D721Med (cell line): ENCODE measurements at regions not wholly inside any gene's neighbourhood (a gene's known extent, or its start where the extent isn't known, plus 50 kb on each side); places are given as distances from the start of the nearest gene placed in this dataset.

Source experiments
- DNase-seq: peaks from one replicate; pipeline ENCODE4 v3.0.0; 2011; ENCODE audit warnings: low spot score; ENCODE audit not compliant: insufficient read length
- FAIRE-seq: peaks from 2 replicates; lab custom pipeline; 2011; peaks lifted over from hg19 to GRCh38; lab: Jason Lieb, UNC
- TF ChIP-seq, protein P1 (sequence below): IDR thresholded peaks from 2 replicates; pipeline ENCODE4 v1.5.1; 2012; ENCODE audit warnings: mild to moderate bottlenecking, control low read depth; ENCODE audit not compliant: insufficient read depth; ENCODE audit errors: missing control alignments

DNA sequence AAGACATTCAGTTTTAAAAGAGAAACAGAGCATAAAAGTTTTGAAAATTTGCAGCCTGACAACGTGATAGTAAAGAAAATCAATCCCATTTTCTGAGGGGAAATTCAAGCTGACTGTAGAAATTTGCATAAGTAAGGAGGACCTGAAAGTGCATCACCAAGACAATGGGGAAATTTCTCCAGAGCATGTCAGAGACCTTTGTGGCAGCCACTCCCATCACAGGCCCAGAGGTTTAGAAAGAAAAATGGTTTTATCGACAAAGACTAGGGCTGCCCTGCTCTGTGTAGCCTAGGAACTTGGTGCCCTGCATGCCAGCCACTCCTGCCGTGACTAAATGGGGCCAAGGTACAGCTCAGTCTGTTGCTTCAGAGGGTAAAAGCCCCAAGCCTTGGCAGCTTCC lies 1640.2 kb upstream of the PRMT6 start:
- no peak for FAIRE-seq
- DNase-seq: no peak
- TF ChIP-seq, protein P1, sequence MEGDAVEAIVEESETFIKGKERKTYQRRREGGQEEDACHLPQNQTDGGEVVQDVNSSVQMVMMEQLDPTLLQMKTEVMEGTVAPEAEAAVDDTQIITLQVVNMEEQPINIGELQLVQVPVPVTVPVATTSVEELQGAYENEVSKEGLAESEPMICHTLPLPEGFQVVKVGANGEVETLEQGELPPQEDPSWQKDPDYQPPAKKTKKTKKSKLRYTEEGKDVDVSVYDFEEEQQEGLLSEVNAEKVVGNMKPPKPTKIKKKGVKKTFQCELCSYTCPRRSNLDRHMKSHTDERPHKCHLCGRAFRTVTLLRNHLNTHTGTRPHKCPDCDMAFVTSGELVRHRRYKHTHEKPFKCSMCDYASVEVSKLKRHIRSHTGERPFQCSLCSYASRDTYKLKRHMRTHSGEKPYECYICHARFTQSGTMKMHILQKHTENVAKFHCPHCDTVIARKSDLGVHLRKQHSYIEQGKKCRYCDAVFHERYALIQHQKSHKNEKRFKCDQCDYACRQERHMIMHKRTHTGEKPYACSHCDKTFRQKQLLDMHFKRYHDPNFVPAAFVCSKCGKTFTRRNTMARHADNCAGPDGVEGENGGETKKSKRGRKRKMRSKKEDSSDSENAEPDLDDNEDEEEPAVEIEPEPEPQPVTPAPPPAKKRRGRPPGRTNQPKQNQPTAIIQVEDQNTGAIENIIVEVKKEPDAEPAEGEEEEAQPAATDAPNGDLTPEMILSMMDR: no peak

DNA sequence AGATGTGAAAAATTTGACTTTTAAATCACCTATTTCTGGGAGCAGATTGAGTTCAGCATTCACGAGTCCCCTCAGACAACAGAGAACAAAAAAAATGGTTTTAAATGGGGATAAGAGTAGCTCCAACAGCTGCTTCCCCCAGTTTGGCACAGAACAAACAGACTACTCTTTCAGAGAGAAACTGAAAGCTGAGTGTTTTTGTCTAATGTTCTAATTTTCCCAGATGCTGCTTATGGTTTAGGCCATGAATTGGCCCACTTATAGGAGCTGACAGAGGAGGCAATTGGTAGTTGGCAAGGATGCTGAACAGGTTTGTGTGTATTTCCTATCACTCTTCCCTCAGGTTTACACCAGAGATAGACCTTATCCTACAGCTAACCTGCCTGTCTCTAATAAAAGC lies 1637.4 kb upstream of the PRMT6 start:
- TF ChIP-seq, protein P1: no peak
- FAIRE-seq (no peak), DNase-seq (no peak)

DNA sequence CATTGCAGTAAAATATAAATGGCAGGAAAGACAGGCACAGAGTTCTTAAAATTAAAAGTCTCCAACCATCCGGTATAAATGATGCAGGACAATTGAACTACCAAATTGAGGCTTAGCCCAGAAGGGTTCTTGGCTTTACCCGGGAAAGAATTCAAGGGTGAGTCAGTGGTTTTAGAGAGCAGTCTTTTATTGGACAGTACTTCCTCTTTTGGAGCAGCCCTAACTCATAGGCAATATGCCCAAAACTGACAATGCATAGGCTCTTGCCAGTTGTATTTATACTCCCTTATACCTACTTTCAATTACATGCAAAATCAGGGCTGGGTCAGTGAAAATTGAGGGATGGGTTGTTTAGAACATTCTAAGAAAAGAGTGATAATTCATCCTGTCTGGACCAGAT lies 1628.9 kb upstream of the PRMT6 start:
- TF ChIP-seq, protein P1: no peak
- DNase-seq (no peak), FAIRE-seq (no peak)

DNA sequence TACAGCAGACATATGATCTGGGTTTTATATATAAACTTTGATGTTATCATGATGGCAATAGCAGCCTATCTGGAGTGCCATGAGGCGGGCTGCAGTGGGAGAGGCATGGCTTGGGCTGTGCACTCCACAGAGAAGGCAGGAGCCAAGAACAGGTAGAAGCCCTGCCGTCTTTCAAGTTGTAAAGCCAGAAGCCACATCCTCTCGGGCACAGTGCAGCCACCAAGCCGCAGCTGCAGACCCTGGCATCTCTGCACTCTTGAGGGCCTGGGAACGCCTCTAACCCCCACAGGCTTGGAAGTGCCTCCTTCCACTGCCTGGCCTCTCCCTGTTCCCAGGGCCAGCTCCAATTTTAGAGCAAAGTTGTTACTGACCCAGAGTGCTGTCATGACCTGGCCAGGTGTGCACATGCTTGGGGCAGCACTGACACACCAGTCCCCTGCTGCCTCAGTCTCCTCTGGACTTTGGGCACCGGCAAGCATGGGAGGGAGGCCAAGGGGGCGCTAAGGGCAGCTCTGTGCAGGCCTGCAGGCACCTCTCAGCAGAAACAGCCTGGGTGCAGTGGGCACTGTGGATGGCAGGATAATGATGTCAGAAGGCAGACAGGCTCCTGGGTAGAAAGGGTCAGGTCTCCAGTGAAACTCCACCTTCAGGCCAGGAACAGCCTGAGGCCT lies 1619.8 kb upstream of the PRMT6 start:
- no peak for FAIRE-seq
- TF ChIP-seq, protein P1: no peak

DNA sequence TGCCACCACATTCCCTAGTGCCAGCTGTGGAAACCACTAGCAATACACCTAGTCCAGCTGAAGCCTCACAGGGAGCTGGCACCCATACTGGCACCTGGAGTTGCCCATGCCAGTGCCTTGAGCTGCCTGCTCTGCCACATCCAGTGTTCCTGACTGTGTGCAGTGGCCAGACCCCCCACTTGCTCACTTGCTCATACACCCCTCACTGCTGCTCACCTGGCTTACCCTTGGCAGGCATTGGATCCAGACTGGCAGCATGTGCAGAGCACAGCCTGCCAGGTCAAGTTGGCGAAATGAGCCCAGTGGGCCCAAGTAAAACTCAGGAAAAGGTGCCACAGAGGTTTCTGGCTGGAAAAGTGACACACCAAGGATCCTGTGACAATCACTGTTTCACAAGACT lies 1618.6 kb upstream of the PRMT6 start:
- no peak for FAIRE-seq
- DNase-seq: no peak
- TF ChIP-seq, protein P1: no peak

More for the DNA sequence above, 1619.8 kb upstream of the PRMT6 start:
- no peak for DNase-seq

DNA sequence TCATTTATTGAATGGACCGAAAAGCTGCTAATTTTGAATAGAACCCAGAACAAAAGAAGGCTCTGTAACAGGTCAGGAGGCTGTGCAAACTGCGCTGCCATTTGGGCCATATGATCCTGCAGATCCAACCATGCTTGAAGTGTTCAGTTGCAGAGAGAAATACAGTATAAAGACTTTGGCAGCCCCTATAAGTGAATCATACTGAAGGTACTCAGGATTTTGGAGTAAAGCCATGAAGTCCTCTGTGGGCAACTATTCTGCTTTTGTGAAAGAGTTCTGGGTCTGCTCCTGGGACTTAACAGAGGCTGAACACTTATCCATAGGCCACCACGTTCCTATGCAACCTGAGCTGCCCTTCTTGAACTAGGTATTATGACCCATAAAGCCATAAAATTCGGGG lies 1613.6 kb upstream of the PRMT6 start:
- no peak for DNase-seq
- FAIRE-seq: no peak
- TF ChIP-seq, protein P1: no peak

DNA sequence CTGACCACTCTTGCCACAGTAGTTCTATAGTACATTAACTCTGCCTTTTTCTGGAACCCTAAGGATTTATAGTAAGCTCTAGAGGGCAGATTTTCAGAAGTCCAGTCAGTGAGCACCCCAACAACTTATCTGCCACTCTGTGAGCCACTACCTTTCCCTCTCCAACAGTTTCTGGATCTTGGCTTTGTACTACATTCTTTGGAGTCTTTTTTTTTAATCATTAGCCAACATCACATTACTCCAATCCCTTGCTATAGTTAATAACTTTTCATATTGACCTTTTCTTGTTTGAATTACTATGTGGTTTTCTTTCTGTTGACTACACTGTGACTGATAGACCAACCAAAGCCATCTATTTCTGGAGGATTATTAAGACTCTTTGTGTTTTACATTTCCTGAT lies 1596.7 kb upstream of the PRMT6 start:
- DNase-seq (no peak), FAIRE-seq (no peak)
- TF ChIP-seq, protein P1: no peak
